A673 (cell line): ENCODE measurements at regions not wholly inside any gene's neighbourhood (a gene's known extent, or its start where the extent isn't known, plus 50 kb on each side); places are given as distances from the start of the nearest gene placed in this dataset.

Source experiments
- BruUV-seq: library from RNA; stranded (reverse); fragments of 400-500 nt; replicated peaks from 2 replicates; lab custom pipeline; 2021; lab: Mats Ljungman, UMichigan
- CTCF ChIA-PET: fragments of 300-600 bp; sonication (Branson Sonifier 250); formaldehyde crosslinking; loops from one replicate; lab custom pipeline; 2022; ENCODE audit warnings: antibody characterized with exemption; lab: Charles Lee
- POLR2A ChIA-PET: fragments of 300-600 bp; sonication (Branson Sonifier 250); formaldehyde crosslinking; loops from one replicate; lab custom pipeline; 2022; ENCODE audit warnings: antibody characterized with exemption; ENCODE audit not compliant: low non-redundant PET; lab: Charles Lee
- DNase-seq: peaks from one replicate; pipeline ENCODE4 v3.0.0-alpha.2; 2015; ENCODE audit warnings: low spot score
- H3K27ac ChIP-seq: fragments of 200-600 bp; sonication (generic); 2 replicates; pipeline ENCODE4 v1.5.1; 2016; ENCODE audit warnings: mixed run types, low read depth, mild to moderate bottlenecking, mixed read lengths, antibody characterized with exemption, low read length; ENCODE audit not compliant: poor library complexity, severe bottlenecking
- H3K27me3 ChIP-seq: fragments of 200-600 bp; sonication (generic); replicated peaks from 2 replicates; pipeline ENCODE4 v1.6.1; 2017; ENCODE audit warnings: mixed run types, low read depth, mild to moderate bottlenecking, mixed read lengths, antibody characterized with exemption, low read length; ENCODE audit not compliant: insufficient read depth, poor library complexity
- H3K36me3 ChIP-seq: fragments of 200-600 bp; sonication (generic); 2 replicates; pipeline ENCODE4 v1.6.1; 2016; ENCODE audit warnings: mixed run types, mild to moderate bottlenecking, mixed read lengths, antibody characterized with exemption, low read length; ENCODE audit not compliant: insufficient read depth, poor library complexity, severe bottlenecking
- H3K4me1 ChIP-seq: fragments of 200-600 bp; sonication (generic); 2 replicates; pipeline ENCODE4 v1.6.1; 2017; ENCODE audit warnings: mixed run types, mild to moderate bottlenecking, mixed read lengths, antibody characterized with exemption, low read length; ENCODE audit not compliant: insufficient read depth, poor library complexity, severe bottlenecking
- H3K4me3 ChIP-seq: fragments of 200-600 bp; sonication (generic); 2 replicates; pipeline ENCODE4 v1.5.1; 2016; ENCODE audit warnings: low read depth, mixed run types, mild to moderate bottlenecking, mixed read lengths, low read length; ENCODE audit not compliant: poor library complexity, severe bottlenecking
- H3K9me3 ChIP-seq: fragments of 200-600 bp; sonication (generic); 2 replicates; pipeline ENCODE4 v1.6.1; 2016; ENCODE audit warnings: mixed run types, low read depth, mild to moderate bottlenecking, mixed read lengths, antibody characterized with exemption, low read length; ENCODE audit not compliant: poor library complexity, severe bottlenecking
- EZH2 ChIP-seq: fragments of 200-600 bp; sonication (generic); IDR thresholded peaks from 2 replicates; pipeline ENCODE4 v1.6.1; 2017; ENCODE audit warnings: borderline replicate concordance, low read depth, mild to moderate bottlenecking, mixed read lengths, antibody characterized with exemption, low read length; ENCODE audit not compliant: poor library complexity, severe bottlenecking
- intact Hi-C: fragments of 100-400 bp; cut with micrococcal nuclease; formaldehyde crosslinking; loops from one replicate; pipeline ENCODE4 v1.10.0; 2022; ENCODE audit not compliant: unreplicated experiment
- TF ChIP-seq, protein P1 (sequence below): fragments of 300-800, 200-600 bp; sonication (generic); conservative IDR thresholded peaks from 2 replicates; pipeline ENCODE4 v1.5.1; 2017; ENCODE audit warnings: low read depth, mild to moderate bottlenecking, antibody characterized with exemption, low read length, moderate library complexity, mixed read lengths

DNA sequence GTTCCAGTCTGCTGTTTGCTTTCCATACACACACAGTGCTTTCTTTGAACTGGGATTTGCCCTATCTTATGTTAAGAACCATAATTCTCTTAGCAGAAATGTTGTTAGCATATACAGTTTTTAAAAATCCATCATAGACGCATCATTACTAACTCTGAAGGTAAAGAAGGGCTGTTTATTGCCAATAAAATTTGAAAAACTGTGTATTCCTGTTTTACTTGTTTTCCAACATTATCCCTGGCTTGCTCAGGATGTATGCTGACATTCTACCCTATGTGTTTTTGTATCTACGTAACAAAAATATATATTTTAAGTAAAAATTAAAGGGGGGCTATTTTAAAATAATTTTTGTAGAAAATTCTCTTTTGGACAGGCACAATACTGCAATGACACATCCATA is 857.2 kb downstream of the BRINP3 start:
- Histone ChIP-seq H3K27me3 (no peaks in the 10 kb centered on the region), H3K27ac (no peak overlapping the region), H3K4me1 (no peaks in the 10 kb centered on the region), H3K4me3 (no peak overlapping the region), H3K9me3 (no peaks in the 10 kb centered on the region), H3K36me3 (no peaks in the 10 kb centered on the region)
- DNase-seq = no peak
- CTCF ChIA-PET = no interaction called here
- BruUV-seq = no TSS peak
- TF ChIP-seq EZH2 = no peak
- TF ChIP-seq, protein P1, sequence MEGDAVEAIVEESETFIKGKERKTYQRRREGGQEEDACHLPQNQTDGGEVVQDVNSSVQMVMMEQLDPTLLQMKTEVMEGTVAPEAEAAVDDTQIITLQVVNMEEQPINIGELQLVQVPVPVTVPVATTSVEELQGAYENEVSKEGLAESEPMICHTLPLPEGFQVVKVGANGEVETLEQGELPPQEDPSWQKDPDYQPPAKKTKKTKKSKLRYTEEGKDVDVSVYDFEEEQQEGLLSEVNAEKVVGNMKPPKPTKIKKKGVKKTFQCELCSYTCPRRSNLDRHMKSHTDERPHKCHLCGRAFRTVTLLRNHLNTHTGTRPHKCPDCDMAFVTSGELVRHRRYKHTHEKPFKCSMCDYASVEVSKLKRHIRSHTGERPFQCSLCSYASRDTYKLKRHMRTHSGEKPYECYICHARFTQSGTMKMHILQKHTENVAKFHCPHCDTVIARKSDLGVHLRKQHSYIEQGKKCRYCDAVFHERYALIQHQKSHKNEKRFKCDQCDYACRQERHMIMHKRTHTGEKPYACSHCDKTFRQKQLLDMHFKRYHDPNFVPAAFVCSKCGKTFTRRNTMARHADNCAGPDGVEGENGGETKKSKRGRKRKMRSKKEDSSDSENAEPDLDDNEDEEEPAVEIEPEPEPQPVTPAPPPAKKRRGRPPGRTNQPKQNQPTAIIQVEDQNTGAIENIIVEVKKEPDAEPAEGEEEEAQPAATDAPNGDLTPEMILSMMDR = no peak
- POLR2A ChIA-PET = no interaction called here
- intact Hi-C loops = no loop called here

DNA sequence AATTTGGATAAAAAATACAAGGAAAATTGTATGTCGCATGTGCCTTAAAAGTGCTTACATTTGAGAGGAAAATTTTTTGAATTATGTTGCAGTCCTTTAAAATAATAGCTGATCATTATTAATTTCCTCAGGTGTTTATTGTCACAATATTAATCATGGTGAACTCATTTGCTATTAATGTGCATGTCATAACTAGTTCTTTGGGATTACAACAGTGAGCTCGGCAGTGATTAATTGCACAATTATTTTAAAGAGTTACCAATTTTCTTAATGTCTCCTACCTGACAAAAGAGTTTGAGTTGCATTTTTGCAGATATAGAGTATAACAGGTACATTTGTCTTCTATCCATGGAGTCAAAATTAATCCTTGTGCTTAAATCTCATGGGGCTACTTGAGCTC is 854.3 kb downstream of the BRINP3 start:
- no peaks in the 10 kb centered on the region for H3K4me1 ChIP-seq
- DNase-seq = no peak
- intact Hi-C loops = no loop called here
- H3K4me3 ChIP-seq = no peak overlapping the region
- H3K9me3 ChIP-seq = no peaks in the 10 kb centered on the region
- no peak overlapping the region for H3K27ac ChIP-seq
- no TSS peak for BruUV-seq
- CTCF ChIA-PET = no interaction called here
- H3K27me3 ChIP-seq = no peaks in the 10 kb centered on the region
- no peaks in the 10 kb centered on the region for H3K36me3 ChIP-seq
- TF ChIP-seq, protein P1 = no peak
- TF ChIP-seq EZH2 = no peak
- POLR2A ChIA-PET = no interaction called here

DNA sequence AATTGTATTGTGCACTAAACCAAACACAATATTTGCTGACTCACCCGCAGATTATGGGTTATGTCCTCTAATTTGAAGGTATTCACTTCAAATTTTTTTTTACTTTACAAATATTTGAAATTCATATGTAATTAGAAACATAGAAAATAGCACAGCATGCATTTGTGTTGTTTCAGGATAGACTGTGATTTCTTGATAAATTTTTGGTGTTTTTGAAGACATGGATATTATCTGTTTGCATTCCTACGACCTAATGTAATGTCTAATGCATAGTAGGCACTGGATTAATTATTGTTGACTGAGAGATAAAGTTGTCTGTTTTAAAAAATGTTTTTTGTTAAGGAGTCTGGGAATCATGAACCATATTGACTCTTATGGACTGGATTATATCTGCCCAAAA is 850.2 kb downstream of the BRINP3 start:
- no peak for TF ChIP-seq EZH2
- TF ChIP-seq, protein P1 = no peak
- Histone ChIP-seq H3K27me3 (no peaks in the 10 kb centered on the region), H3K36me3 (no peaks in the 10 kb centered on the region), H3K4me3 (no peak overlapping the region), H3K4me1 (no peaks in the 10 kb centered on the region), H3K9me3 (no peaks in the 10 kb centered on the region), H3K27ac (no peak overlapping the region)
- intact Hi-C loops = no loop called here
- ChIA-PET CTCF (no interaction called here), POLR2A (no interaction called here)
- no TSS peak for BruUV-seq
- no peak for DNase-seq
